GM18520 (cell line): ENCODE measurements at regions not wholly inside any gene's neighbourhood (a gene's known extent, or its start where the extent isn't known, plus 50 kb on each side); places are given as distances from the start of the nearest gene placed in this dataset.

Source experiments
- ATAC-seq: cut with Tn5 transposase; IDR thresholded peaks from one replicate; pipeline ENCODE4 v1.9.1; 2021; ENCODE audit not compliant: unreplicated experiment

DNA sequence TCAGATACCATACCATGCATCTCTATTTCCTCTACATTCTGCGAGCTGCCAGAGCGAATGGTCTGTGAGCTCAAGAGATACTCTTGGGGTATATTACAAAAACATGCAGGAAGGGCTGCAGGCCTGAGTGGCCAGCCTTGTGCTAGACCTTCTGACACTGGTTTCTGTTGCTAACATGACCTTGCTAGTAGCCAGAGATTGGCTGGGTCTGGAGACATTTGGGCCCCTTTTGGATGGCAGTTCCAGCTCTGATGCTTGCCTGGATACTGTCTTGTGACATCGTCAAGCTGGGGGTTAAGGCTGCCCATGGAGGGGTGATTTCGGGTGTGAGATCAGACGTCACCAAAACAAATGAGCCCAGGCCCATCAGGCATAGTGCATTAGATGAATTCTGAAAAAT is 56.1 kb upstream of the FSTL4 start:
- no peak for ATAC-seq

DNA sequence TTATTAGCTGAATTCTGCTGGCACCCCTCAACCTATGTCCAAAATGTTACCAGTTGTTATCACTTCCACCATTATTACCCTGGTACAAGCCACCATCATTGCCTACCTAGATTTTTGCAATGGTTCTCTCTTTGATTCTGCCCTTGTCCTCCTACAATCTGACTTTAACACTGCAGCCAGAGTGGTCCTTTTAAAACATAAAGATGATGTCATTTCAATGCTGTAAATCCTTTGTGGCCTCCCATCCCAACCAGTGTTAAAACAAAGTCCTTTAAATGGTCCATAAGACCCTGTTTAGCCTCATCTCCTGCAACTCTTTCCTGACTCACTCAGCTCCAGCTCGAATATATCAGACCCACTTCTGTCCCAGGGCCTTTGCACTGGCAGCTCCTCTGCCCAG is 54.9 kb upstream of the FSTL4 start:
- ATAC-seq = no peak

DNA sequence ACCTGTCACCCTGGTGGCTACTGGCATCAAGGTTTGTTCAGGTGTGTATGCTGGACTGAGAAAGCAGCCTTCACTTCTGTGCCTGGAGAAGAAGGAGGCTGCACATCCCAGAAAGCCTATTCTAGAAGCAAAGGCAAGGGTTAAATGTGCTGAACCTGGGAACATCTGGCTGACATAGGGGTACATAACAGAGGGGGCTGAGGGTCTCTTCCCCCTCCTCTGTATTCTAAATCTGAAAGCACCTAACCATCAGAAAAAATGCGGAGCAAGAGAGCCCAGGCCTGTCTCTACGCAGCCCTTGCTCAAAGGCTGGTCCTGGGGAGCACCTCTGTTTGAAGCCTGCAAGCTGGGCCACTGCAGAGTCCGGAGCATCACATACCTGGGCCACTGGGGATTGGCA is 53.2 kb upstream of the FSTL4 start:
- no peak for ATAC-seq

DNA sequence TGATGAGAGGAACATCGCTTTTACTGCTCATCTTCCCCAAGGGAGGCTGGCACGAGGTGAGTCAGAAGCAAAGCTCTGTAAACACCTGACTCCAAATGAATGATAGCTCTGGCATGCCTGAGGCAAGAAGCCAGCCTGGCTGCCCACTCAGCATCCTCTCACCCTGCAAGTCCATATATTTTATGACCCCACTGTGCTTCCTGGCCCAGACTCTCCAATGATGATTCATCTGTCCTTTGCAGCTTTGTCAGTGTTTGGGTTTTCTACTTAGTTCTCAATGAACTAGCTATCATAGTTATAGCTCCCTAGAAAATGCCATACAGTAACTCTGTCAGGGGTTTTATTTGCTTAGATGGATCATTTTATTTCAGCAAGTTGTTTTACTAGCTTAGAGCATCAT is 52.1 kb upstream of the FSTL4 start:
- no peak for ATAC-seq

DNA sequence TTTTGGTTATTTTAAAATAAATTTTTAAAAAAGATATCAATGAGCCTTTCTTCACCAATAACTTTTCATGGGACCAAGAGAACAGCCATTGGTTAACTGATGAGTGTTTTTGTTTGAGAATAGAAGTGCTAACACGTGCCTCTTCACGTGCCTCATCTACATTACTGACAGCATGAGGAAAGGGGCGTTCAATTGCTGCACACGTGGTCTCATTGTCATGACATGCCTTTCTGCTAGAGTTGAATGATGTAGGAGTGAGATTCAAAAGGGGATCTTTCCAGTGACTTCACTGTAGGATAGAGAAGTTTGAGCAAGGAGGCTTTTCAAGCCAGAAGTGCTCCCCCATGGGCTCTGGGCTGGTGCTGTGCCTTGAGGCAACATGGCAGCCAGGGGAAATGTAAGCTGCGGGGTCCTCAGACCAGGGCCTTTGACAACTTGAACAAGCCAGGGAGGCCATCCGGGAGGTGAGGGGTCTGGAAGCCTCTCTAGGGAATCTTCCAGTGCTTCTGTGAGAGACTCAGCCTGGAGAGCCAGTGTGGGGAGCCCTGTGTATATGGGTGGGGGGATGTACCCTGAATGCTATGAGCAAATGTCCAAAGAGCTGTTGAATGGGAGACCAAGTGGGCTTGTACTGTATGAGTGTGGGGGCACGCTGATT is 51.2 kb upstream of the FSTL4 start:
- no peak for ATAC-seq

DNA sequence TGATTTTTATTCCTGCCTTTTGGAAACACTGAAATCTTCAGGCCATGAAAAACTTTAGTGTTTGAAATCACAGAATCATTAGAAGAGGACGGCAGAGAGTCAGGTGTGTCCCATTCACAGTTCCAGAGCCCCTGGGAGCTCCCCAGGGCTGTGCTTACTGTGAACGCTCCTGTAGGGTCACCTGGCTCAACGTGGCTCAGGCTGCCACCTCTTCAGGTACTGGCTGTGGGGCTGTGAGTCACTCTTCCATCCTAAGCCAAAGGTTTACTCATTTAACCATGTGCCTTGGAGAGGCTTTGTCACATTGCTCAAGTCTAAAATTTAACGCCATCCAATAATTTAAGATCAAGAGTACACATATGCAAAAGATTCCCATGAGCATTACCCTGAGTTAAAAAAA is 50.2 kb upstream of the FSTL4 start:
- ATAC-seq = no peak
